Dermis blood vessel endothelial cell (primary cell): ENCODE measurements at regions not wholly inside any gene's neighbourhood (a gene's known extent, or its start where the extent isn't known, plus 50 kb on each side); places are given as distances from the start of the nearest gene placed in this dataset.
"Not testable (repeated sequence)": the region's sequence is repeated elsewhere in the genome, so short reads cannot be mapped to it uniquely, and the experiment has no call there.

Experiments used
- DNase-seq: peaks from one replicate; pipeline ENCODE4 v3.0.0; 2010

- no peak for DNase-seq
Observed at GRCh38 chr13:99766641-99767045, 204.9 kb downstream of the ZIC5 start.

DNA sequence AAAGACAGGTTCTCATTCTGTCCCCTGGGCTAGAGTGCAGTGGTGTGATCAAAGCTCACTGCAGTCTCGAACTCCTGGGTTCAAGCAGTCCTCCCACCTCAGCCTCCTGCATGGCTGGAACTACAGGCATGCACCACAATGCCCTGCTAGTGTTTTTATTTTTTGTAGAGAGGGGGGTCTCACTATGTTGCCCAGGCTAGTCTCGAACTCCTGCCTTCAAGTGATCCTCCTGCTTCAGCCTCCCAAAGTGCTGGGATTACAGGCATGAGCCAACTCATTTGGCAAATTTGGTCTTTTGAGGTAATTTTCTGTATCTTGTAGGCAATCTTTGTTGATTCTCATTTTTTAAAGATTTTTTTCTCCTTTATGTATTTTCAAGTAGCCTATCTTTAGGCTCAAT, 205.7 kb downstream of the ZIC5 start:
- no peak for DNase-seq

- DNase-seq: no peak
Observed at GRCh38 chr13:99760456-99760855, 211.1 kb downstream of the ZIC5 start.

DNA sequence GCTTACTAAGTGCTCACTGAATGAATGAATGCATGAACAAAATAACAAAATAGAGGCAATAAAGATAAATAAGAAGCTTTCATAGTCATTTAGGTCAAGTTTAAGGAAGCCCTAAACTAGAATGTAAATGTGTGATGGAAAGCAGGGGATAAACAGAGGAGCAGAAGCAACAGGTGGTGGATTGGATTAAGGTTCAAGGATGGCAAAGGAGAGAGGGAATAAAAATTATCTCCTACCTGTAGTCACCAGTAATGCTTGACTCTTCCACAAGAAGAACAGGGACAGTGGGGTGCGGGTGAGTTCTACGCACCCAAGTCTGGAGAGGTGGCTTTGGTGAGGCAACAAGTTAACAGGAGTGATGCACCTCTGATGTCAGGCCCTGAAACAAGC, 212.4 kb downstream of the ZIC5 start:
- no peak for DNase-seq

DNA sequence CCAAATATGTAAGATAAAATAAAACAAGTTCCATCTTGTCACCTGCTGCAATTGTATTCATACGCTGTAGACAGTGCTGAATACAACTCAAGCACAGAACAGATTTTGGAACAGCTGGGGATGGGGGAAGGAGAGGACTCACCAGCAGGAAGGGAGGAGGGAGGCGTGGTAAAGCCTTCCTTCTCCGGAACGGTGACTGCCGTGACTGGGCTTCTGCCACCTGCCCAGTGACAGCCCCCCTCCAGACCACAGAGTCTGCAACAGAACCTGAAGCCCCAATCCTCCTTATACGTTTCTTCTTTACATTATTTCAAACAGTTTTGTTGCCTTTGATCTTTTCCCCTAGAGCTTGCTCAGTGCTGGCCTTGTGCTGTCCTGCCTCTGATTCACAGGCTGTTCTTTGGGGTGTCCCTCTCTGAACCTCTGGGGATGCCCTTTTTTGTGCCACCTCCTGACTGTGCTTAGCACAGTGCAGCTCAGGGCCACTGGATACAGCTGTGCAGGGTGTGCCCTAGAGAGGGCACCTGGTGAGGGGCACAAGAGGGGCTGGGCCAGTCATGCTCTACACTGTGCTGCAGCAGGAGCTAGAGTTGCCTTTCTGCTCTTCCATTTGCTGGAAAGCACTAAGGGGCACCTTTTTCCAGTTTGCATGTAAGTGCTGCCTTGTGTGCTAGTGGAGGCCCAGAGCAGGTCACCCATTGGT, 213.0 kb downstream of the ZIC5 start:
- no peak for DNase-seq

- no peak for DNase-seq
Observed at GRCh38 chr13:99757756-99758459, 213.7 kb downstream of the ZIC5 start.

GRCh38 chr13:99756281-99756680, 215.3 kb downstream of the ZIC5 start:
- no peak for DNase-seq

- DNase-seq: not testable (repeated sequence)
Observed at GRCh38 chr13:99754750-99755149, 216.8 kb downstream of the ZIC5 start.

DNA sequence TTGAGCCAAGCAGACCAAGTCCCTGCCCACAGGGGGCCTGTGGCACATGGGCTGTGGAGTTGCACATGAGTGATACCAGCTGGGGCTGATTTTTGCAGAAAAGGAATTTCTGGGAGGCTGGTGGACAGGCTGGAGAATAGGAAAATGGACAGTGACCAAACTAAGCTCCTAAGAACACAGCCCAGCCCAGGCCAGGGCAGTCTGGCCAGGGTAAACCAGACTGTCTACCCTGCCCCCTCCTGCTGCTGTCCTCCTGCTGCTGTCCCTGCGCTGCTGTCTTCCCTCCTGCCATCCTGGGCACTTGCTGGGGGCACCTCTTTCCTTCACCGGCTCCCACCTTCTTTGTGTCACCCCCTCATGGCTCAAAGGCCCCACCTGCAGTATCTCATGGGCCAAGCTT, 219.2 kb downstream of the ZIC5 start:
- DNase-seq: no peak

GRCh38 chr13:99751517-99752199, 219.9 kb downstream of the ZIC5 start:
- no peak for DNase-seq

DNA sequence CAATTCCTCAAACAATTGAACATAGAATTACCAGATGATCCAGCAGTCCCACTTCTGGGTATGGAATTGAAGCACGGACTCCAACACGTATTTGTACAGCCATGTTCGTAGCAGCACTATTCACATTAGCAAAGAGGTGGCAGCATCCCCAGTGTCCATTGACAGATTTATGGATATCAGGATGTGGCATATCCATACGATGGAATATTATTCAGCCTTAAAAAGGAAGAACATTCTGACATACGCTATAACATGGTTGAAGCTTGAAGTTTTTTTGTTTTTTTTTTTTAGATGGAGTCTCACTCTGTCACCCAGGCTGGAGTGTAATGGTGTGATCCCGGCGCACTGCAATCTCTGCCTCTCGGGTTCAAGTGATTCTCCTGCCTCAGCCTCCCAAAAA, 220.6 kb downstream of the ZIC5 start:
- DNase-seq: no peak

DNA sequence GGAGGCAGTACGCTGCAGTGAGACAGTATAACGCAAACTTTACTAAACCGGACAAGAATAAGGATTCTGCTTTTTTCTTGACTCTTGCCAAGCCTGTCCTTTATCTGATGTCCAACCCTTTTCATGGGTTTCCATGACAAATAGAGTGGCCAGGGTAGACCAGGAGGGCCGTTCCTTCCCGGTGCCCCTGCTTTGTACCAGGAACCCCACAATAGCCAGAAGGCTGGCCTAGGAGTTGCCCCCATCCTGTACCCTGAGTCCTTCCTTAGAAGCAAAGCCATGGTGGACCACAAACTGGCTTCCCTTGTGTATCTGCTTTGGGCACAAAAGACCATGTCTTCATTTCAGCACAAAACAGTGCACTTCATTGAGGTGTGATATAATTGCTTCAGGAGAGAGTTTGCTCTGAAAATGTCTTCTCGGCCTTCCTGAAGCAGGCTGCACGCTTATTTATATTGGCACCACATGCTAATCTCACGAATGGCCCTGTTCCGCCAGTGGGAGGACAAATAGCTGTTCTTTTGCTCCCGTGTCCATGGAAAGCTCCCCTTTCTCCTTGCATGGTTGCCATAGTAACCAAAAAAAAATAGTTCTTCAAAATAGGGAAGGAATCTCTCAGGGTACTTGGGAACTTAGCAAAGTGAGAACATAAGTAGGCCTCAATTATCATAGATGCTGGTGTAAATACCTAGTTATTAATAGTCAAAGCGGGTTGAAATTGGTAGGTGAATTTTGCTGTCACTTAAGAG, 222.1 kb downstream of the ZIC5 start:
- no peak for DNase-seq

DNA sequence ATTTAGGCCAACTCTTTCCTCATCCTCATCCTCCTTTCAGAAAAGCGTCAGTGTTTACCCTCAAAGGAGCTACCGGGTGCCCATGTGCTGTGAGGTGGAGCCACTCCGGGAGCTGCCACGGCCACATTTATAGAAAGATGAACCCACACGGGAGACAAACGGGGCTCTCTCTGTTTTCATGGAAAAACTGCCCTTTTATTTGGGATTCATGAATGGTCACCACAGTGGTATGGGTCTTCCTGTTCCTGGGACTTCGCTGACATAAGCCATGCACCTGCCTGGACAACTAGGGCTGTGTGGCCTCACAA, 224.2 kb downstream of the ZIC5 start:
- no peak for DNase-seq

DNA sequence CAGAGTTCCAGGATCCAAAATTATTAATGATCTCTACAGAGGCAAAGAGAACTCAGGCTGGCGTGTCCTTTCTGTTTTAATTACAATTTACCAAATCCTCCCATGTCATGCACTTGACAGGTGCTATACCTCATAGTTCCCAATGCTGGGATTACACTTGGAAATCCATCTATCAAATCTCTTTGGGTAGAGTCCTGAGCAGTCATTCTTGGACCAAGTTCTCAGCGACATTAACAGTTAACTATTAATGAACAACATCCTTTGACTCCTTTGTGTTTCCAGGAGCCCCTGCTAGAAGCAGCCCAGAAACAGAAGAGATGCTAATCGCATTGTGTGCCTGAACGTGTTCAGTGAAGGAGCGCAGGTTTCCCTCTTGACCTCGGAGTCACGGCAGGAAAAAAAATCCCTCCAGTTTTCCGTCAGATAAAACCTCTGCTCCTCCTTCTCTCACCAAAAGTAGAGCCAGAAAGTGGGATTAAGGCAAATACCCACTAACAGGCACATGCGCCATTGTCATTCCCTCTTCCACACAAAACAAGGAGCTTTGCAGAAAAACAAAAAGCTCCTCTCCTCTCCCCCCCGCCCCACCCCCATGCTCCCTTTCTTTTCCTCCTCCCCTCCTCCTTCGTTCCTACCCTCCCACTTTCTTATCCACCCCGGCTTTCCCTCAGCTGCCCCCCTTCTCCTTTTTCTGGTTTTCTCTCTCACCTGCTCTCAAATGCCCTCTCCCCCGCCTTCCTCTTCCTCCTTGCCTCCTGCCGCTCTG, 224.7 kb downstream of the ZIC5 start:
- DNase-seq: no peak

GRCh38 chr13:99743094-99743493, 228.5 kb downstream of the ZIC5 start:
- DNase-seq: no peak

GRCh38 chr13:99741960-99742359, 229.6 kb downstream of the ZIC5 start:
- DNase-seq: no peak

DNA sequence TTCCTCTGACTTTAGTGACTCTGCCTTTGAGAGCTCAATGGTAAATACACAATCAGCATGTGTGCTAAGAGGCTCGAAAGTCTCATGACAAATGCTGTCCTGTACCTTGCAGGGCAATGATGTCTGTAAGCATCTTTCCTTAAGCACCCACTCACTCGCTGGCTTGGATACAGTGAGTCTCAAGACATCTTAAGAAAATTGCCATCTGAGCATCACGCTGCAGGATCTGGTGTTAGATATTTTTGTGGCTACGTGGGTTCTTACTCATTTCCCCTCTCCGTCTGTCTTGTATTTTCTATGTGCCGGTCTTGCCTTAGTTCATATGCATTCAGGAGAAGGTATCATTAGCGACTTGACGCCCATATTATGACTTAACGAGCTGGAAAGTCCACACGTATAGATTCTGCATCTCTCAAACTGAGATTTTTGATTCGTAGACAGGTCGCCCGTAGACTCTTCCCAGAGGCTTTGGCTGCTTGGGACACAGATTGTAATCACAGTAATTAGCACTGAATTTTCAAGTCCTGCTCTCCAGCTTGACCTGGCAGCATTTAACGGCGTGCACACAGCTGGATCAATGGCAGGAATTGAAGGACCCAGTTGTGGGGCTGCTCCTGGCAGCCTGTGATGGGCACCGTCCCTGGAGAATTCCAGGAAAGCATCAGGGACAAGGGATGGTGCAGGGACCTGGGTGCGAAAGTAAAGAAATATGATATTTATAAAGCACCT, 231.2 kb downstream of the ZIC5 start:
- no peak for DNase-seq

GRCh38 chr13:99738626-99739025, 232.9 kb downstream of the ZIC5 start:
- DNase-seq: no peak

GRCh38 chr13:99737481-99738245, 233.9 kb downstream of the ZIC5 start:
- no peak for DNase-seq

GRCh38 chr13:99736541-99736940, 235.0 kb downstream of the ZIC5 start:
- no peak for DNase-seq
